ENCODE measurements at regions not wholly inside any gene's neighbourhood (a gene's known extent, or its start where the extent isn't known, plus 50 kb on each side); places are given as distances from the start of the nearest gene placed in this dataset.

- Histone ChIP-seq H3K27ac (no peak overlapping the region), H3K9me3 (no peaks in the 10 kb centered on the region), H3K4me3 (no peak overlapping the region), H3K36me3 (no peaks in the 10 kb centered on the region), H3K27me3 (no peaks in the 10 kb centered on the region), H3K4me1 (no peaks in the 10 kb centered on the region)
- ATAC-seq (ENCODE audit: low FRiP score in 2 of 2) (no peak), DNase-seq (no peak)
- 58 to 65% methylated on average over 4 of the region's 4 CpGs for WGBS, 2 donors
- no peak for TF ChIP-seq EP300 (IDR thresholded peaks at IDR 0.05)
- no peak for TF ChIP-seq POLR2AphosphoS5 (IDR thresholded peaks at IDR 0.05)
- TF ChIP-seq CTCF (IDR thresholded peaks at IDR 0.05): no peak
- no peak for TF ChIP-seq POLR2A (IDR thresholded peaks at IDR 0.05)
These were observed 188.3 kb downstream of the MIB1 start for GRCh38 chr18:21928925-21929324.

- no peaks in the 10 kb centered on the region for H3K27me3 ChIP-seq
- no peaks in the 10 kb centered on the region for H3K9me3 ChIP-seq
- H3K36me3 ChIP-seq: no peaks in the 10 kb centered on the region
- no peak overlapping the region for H3K27ac ChIP-seq
- WGBS, 2 donors: 71% methylated on average over 6 of the region's 6 CpGs
- TF ChIP-seq POLR2AphosphoS5 (IDR thresholded peaks at IDR 0.05) (no peak), CTCF (IDR thresholded peaks at IDR 0.05) (no peak), EP300 (IDR thresholded peaks at IDR 0.05) (no peak), POLR2A (IDR thresholded peaks at IDR 0.05) (no peak)
- no peak overlapping the region for H3K4me3 ChIP-seq
- ATAC-seq (ENCODE audit: low FRiP score in 2 of 2): no peak
- no peaks in the 10 kb centered on the region for H3K4me1 ChIP-seq
- no peak for DNase-seq
These were observed 189.6 kb downstream of the MIB1 start for GRCh38 chr18:21930177-21930576.

- no peaks in the 10 kb centered on the region for H3K36me3 ChIP-seq
- no peak for ATAC-seq (ENCODE audit: low FRiP score in 2 of 2)
- no peak for DNase-seq
- WGBS, 2 donors: 82 to 89% methylated on average over 10 of the region's 10 CpGs
- TF ChIP-seq POLR2AphosphoS5 (IDR thresholded peaks at IDR 0.05): no peak
- H3K27me3 ChIP-seq: no peaks in the 10 kb centered on the region
- no peak overlapping the region for H3K27ac ChIP-seq
- no peak overlapping the region for H3K4me3 ChIP-seq
- H3K4me1 ChIP-seq: no peaks in the 10 kb centered on the region
- no peaks in the 10 kb centered on the region for H3K9me3 ChIP-seq
These were observed 193.6 kb downstream of the MIB1 start for GRCh38 chr18:21933931-21934765.

GRCh38 chr18:21934766-21935015 lies 194.1 kb downstream of the MIB1 start:
- Histone ChIP-seq H3K27me3 (no peaks in the 10 kb centered on the region), H3K4me3 (no peak overlapping the region), H3K4me1 (no peaks in the 10 kb centered on the region), H3K27ac (no peak overlapping the region), H3K36me3 (no peaks in the 10 kb centered on the region), H3K9me3 (no peaks in the 10 kb centered on the region)
- DNase-seq (no peak), ATAC-seq (ENCODE audit: low FRiP score in 2 of 2) (no peak)
- TF ChIP-seq POLR2A (IDR thresholded peaks at IDR 0.05) (no peak), CTCF (IDR thresholded peaks at IDR 0.05) (no peak), EP300 (IDR thresholded peaks at IDR 0.05) (no peak), POLR2AphosphoS5 (IDR thresholded peaks at IDR 0.05) (no peak)
- 88 to 89% methylated on average over 2 to 4 of the region's 4 CpGs for WGBS, 2 donors

GRCh38 chr18:21943456-21943855 lies 202.9 kb downstream of the MIB1 start:
- DNase-seq: no peak
- no peak overlapping the region for H3K27ac ChIP-seq
- 47 to 48% methylated on average over 4 of the region's 4 CpGs for WGBS, 2 donors

More at GRCh38 chr18:21943456-21943855, 202.9 kb downstream of the MIB1 start:
- TF ChIP-seq CTCF (IDR thresholded peaks at IDR 0.05) (no peak), POLR2AphosphoS5 (IDR thresholded peaks at IDR 0.05) (no peak), POLR2A (IDR thresholded peaks at IDR 0.05) (no peak), EP300 (IDR thresholded peaks at IDR 0.05) (no peak)
- ATAC-seq (ENCODE audit: low FRiP score in 2 of 2): no peak
- Histone ChIP-seq H3K4me1 (no peaks in the 10 kb centered on the region), H3K9me3 (no peaks in the 10 kb centered on the region), H3K36me3 (no peaks in the 10 kb centered on the region), H3K27me3 (no peaks in the 10 kb centered on the region), H3K4me3 (no peak overlapping the region)

Data from upper lobe of left lung (tissue), 6 donors.